GM21423 (cell line): ENCODE measurements at regions not wholly inside any gene's neighbourhood (a gene's known extent, or its start where the extent isn't known, plus 50 kb on each side); places are given as distances from the start of the nearest gene placed in this dataset.
"Not testable (repeated sequence)": the region's sequence is repeated elsewhere in the genome, so short reads cannot be mapped to it uniquely, and the experiment has no call there.

Experiments used
- ATAC-seq: cut with Tn5 transposase; IDR thresholded peaks from one replicate; pipeline ENCODE4 v1.9.1; 2021; ENCODE audit warnings: mild to moderate bottlenecking, moderate library complexity; ENCODE audit not compliant: unreplicated experiment

DNA sequence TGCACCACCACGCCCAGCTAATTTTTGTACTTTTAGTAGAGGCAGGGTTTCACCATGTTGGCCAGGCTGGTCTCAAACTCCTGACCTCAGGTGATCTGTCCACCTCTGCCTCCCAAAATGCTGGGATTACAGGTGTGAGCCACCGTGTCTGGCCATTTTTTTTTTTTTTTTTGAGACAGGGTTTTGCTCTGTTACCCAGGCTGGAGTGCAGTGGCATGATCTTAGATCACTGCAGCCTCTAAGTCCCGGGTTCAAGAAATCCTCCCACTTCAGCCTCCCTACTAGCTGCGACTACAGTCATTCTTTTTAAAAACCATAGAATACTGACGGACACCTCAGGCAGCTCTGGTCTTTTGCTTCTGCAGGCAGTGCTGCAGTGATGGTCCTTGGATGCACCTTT lies 54.9 kb upstream of the PTPN1 start:
- not testable (repeated sequence) for ATAC-seq

DNA sequence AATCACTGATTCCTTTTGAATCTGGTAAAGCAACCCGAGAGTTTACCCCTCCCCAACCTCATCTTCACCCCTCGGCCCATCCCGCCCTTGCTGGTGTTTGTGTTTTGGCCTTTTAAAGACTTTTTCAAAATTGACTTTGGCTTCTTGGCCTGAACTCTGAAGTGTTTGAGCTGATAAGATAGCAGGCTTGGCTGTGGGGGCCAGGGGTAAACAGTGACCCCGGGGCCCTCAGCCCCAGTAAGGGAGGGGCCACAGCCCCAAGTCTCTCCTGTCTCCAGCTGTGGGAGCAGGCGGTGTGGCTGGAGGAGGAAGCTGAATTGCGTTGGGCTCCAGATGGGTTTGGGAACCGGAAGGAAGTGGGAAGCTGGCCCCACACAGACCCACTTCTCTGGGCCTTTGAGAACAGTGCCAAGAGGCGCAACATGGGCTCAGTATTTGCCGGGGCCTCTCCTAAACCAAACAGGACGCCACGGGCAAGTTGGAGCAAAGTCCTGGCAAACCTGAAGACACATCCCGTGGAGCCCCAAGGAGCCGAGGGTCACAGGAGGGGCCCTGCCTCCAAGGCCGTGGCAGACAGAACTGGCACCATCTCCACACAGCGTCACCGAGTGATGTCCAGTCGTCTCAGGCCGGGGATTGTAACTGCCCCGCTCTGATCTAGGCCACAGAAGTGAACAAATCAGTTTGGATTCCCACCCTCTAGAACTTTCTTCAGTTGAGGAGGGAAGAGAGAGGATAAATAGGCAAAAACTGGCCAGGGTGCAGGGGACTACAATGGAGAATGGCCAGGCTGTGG lies 54.3 kb upstream of the PTPN1 start:
- no peak for ATAC-seq

DNA sequence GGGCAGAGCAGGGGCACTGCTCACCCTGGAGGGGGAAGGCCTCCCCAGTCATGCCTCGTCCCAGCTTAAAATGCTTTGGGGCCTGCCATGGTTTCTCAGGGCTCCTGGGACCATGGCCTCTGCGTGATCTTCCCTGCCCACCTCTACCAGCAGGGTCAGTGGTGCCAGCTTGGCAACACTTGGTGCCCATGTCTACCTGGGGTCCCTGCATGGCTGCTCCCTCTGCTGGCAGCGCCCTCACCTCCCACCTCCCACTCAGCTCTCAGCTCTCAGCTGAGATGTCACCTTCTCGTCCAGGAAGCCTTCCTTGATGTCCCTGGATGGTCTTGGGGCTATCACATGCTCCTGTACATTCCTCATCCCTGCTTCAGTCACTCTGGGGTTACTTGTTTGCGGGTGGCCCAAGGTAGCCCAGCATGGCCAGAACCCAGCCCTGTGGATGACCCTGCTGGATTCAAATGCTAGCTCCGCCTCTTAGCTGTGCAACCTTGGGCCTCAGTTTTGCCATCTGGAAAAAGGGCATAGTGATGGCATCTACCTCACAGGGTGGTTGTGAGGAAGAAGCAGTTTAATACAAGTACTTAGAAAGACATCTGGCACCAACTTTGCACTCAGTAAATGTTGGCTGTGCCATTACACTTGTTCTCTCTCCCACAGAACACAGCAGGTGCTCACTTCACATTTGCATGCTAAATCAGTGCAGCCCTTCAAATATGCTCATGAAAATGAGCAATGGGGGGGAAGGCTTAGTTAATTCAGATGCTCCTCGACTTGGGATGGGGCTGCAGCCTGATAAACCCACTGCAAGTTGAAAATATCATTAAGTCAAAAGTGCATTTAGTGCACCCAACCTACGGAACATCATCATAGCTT lies 53.5 kb upstream of the PTPN1 start:
- ATAC-seq = no peak

DNA sequence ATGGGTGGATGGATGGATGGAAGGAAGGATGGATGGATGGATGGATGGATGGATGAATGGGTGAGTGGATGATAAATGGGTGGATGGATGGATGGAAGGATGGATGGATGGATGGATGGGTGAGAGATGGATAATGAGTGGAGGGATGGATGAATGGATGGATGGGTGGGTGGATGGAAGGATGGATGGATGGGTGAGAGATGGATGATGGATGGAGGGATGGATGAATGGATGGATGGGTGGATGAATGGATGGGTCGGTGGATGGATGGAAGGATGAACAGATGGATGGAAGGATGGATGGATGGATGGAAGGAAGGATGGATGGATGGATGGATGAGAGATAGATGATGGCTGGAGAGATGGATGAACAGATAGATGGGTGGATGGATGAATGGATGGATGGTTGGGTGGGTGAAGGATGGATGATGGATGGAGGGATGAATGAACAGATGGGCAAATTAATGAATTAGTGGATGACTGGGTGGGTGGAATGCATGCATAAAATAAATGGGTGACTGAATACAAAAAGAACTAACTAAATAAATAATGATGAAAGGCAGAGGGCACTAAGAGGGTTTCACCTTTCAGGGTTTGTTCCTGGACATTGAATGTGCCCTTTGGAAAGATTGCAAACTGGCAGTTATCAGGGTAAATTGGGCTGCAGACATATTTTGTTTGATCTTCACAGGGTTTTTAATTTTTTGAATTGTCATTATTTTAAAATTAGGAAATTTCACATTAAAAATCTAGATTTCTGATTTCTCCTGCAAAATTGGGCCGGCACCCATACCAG lies 50.9 kb upstream of the PTPN1 start:
- ATAC-seq = no peak

DNA sequence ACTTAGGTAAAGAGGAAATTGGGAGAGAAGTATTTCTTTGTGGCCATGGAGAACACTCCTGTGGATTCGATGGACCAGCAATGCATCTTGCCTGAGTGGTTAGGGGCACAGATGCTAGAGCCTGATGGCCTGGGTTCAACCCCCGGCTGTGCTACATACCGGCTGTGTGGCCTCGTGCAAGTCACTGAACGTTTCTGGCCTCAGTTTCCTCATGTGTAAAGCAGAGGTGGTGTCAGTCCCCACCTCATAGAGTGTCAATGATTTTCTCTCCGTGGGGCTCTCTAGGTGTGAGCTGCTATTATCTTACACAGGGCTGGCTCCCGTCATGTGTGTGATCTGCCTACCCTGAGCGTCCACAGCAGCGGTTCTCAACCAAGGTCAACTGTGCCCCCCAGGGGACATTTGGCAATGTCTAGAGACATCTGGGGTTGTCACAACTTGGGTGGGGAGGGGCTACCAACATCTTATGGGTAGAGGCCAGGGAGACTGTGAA lies 50.0 kb upstream of the PTPN1 start:
- ATAC-seq = no peak
